Epithelial cell of proximal tubule (primary cell): ENCODE measurements at regions not wholly inside any gene's neighbourhood (a gene's known extent, or its start where the extent isn't known, plus 50 kb on each side); places are given as distances from the start of the nearest gene placed in this dataset.

Experiments used
- DNase-seq: peaks from one replicate; pipeline ENCODE4 v3.0.0-alpha.2; 2011; ENCODE audit warnings: low read depth
- H3K4me3 ChIP-seq: 2 replicates; pipeline ENCODE4 v1.5.1; 2011; ENCODE audit warnings: low read depth, mild to moderate bottlenecking, low read length
- CTCF ChIP-seq: conservative IDR thresholded peaks from 2 replicates; pipeline ENCODE4 v1.5.1; 2012; ENCODE audit warnings: low read depth, mild to moderate bottlenecking, low read length

DNA sequence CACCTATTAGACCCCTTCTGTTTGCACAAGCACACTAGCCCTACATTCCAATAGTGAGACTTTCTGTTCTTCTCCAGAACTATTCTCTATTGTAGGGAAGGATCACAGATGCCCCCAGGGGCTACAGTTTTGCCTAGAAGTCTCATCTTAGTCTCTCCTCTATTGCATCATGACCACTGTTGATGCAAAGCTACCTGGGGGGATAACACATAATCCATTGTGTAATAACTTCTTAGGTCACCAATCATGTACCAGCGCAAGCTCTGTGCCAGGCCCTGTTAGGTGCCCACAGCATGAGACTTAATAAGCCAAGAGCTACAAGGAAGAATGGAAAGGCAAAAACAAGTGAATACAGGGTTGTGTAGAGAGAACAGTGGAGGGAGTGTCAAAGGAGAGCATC lies 98.1 kb upstream of the TNFAIP3 start:
- no peak for DNase-seq
- H3K4me3 ChIP-seq, result no peak overlapping the region
- no peak for TF ChIP-seq CTCF

GRCh38 chr6:137769797-137770362 lies 97.2 kb upstream of the TNFAIP3 start:
- DNase-seq, result no peak
- TF ChIP-seq CTCF, result no peak
- no peak overlapping the region for H3K4me3 ChIP-seq

- no peak for TF ChIP-seq CTCF
- no peak overlapping the region for H3K4me3 ChIP-seq
- no peak for DNase-seq
Observed at GRCh38 chr6:137772541-137773250, 94.4 kb upstream of the TNFAIP3 start.

DNA sequence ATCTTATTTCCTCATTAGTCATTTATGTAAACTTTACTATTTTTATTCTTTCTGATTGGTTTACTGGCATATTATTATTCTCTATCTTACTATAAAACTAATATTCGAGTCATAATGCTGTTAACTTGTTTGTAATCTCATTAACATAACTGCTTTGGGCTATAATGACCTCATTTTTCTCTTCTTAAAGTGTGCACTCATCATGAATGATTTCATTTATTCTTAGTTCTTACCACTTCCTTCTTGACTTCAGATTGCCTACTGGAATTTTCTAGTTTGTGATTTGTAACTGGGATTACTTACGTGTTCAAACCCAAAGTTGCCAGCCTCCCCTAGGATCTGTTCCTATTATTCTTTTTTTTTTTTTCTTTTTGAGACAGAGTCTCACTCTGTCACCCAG lies 91.8 kb upstream of the TNFAIP3 start:
- DNase-seq, result no peak
- no peak for TF ChIP-seq CTCF

GRCh38 chr6:137775720-137776119 lies 91.3 kb upstream of the TNFAIP3 start:
- H3K4me3 ChIP-seq, result no peak overlapping the region
- DNase-seq, result no peak
- no peak for TF ChIP-seq CTCF

More for the DNA sequence above, 91.8 kb upstream of the TNFAIP3 start:
- no peak overlapping the region for H3K4me3 ChIP-seq

- H3K4me3 ChIP-seq, result no peak overlapping the region
- TF ChIP-seq CTCF, result no peak
- no peak for DNase-seq
Observed at GRCh38 chr6:137776256-137776655, 90.8 kb upstream of the TNFAIP3 start.
